ENCODE measurements at regions not wholly inside any gene's neighbourhood (a gene's known extent, or its start where the extent isn't known, plus 50 kb on each side); places are given as distances from the start of the nearest gene placed in this dataset.

DNA sequence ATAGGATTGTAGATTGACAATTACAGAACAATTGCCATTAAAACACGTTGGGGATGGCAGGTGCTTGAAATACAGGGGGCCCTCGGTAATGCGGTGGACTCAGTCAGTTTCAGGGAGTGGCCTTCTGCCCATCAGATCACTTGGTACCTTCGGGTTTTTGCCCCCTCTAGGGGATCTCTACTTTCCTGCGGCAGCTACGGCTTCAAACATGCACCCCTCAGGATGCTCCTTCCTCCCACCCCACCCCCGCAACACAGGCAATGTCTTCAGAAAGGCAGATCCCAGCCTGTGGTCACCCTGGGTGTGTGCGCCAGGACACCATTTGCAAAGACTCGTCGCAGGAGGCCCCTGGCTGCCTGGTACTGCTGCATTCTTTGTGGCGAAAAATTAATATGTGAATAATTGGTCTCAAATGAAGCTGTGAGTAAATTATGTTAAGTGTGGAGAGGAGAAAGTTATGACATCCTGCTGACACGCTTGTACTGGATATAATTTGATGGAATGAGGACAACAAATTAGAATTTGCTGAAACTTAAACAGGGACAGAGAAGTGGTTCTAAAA, 431.0 kb upstream of the MKI67 start (continued):
- TF ChIP-seq, protein P1, sequence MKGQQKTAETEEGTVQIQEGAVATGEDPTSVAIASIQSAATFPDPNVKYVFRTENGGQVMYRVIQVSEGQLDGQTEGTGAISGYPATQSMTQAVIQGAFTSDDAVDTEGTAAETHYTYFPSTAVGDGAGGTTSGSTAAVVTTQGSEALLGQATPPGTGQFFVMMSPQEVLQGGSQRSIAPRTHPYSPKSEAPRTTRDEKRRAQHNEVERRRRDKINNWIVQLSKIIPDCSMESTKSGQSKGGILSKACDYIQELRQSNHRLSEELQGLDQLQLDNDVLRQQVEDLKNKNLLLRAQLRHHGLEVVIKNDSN (IDR thresholded peaks at IDR 0.05; ENCODE audit: borderline replicate concordance, low read depth), result no peak
- TF ChIP-seq MEF2A (IDR thresholded peaks at IDR 0.05; ENCODE audit: borderline replicate concordance, low read depth), result no peak
- TF ChIP-seq FOXM1 (IDR thresholded peaks at IDR 0.05; ENCODE audit: low read depth), result no peak

DNA sequence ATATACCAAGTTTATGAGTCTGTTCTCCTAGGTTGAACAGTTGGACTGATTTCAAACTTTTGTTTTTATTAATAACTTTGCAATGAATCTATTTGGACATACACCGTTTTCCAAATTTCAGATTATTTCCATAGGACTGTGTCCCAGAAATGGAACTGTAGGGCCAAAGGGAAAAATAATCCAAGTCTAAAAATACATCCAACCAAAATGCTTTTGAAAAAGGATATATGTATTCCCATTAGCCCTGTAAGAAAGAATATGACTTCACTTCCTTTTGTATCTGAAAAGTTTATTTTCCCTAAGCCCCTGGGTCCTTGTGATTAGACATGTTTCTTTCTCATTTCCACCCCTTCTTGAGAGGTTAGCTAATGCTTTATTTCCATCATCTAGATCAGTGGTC, 434.2 kb upstream of the MKI67 start:
- WGBS (ENCODE audit: low lambda C conversion rate), result 15% methylated on average over 1 of the region's 1 CpG
- Histone ChIP-seq H3K27me3 (ENCODE audit: insufficient read depth) (no peaks in the 10 kb centered on the region), H4K20me1 (ENCODE audit: insufficient read depth) (no peaks in the 10 kb centered on the region), H3K4me2 (no peak overlapping the region), H3K4me1 (ENCODE audit: control insufficient read depth in 1 of 2, insufficient read depth in 2 of 2, low read depth in 1 of 2, low read length in 1 of 2) (no peaks in the 10 kb centered on the region), H3K9ac (no peak overlapping the region), H3K9me3 (peaks cover 3% of the 10 kb centered on the region; the same call in 1 of the 2 replicates), H3K4me3 (ENCODE audit: low read depth in 2 of 2, low read length in 1 of 2) (no peak overlapping the region), H3F3A (replicated peaks; ENCODE audit: insufficient read depth) (no peaks in the 10 kb centered on the region), H3K27ac (ENCODE audit: low read depth in 2 of 2, low read length in 1 of 2) (no peak overlapping the region), H3K9me2 (no peaks in the 10 kb centered on the region), H3K36me3 (replicated peaks in 1 of 2; ENCODE audit: control insufficient read depth in 1 of 2, insufficient read depth in 2 of 2, low read length in 1 of 2) (no peaks in the 10 kb centered on the region), H3K79me2 (ENCODE audit: insufficient read depth) (no peaks in the 10 kb centered on the region), H2AFZ (ENCODE audit: low read depth) (no peak overlapping the region)
- CTCF ChIA-PET, result no interaction called here
- DNase-seq, result no peak
- TF ChIP-seq POLR2AphosphoS5 (IDR thresholded peaks at IDR 0.05; ENCODE audit: low read depth, low read length) (no peak), MEF2A (IDR thresholded peaks at IDR 0.05; ENCODE audit: borderline replicate concordance, low read depth) (no peak)
- TF ChIP-seq, protein P1 (IDR thresholded peaks at IDR 0.05; ENCODE audit: borderline replicate concordance, low read depth), result no peak
- POLR2A ChIA-PET, result no interaction called here

DNA sequence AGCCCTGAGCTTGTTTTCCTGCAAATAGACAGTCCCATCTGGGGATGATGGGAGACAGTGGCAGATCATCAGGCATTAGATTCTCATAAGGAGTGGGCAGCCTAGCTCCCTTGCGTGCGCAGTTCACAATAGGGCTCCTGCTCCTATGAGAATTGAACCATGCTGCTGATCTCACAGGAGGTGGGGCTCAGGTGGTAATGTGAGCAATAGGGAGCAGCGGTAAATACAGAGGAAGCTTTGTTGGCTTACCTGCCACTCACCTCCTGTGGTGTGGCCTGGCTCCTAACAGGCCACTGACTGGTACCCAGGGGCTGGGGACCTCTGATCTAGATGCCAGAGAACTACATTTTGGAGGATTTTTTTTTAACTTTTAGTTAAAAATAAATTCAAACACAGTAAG, 434.8 kb upstream of the MKI67 start:
- POLR2A ChIA-PET, result no interaction called here

More for the DNA sequence above, 434.8 kb upstream of the MKI67 start:
- no peak for TF ChIP-seq NRF1 (IDR thresholded peaks at IDR 0.05; ENCODE audit: low read depth, low read length)
- TF ChIP-seq FOSL2 (IDR thresholded peaks at IDR 0.05; ENCODE audit: borderline replicate concordance, low read depth), result no peak
- TF ChIP-seq, protein P1 (IDR thresholded peaks at IDR 0.05; ENCODE audit: borderline replicate concordance, low read depth), result no peak
- TF ChIP-seq RFX5 (IDR thresholded peaks at IDR 0.05; ENCODE audit: low read length), result no peak
- TF ChIP-seq GABPA (IDR thresholded peaks at IDR 0.05; ENCODE audit: low read depth), result no peak
- TF ChIP-seq FOXJ3 (CRISPR knock-in tag; IDR thresholded peaks at IDR 0.05), result no peak
- TF ChIP-seq RAD21 (IDR thresholded peaks at IDR 0.05; ENCODE audit: low read length), result no peak
- no peak for TF ChIP-seq MXI1 (IDR thresholded peaks at IDR 0.05; ENCODE audit: low read depth, low read length)
- no peak for TF ChIP-seq MEF2A (IDR thresholded peaks at IDR 0.05; ENCODE audit: borderline replicate concordance, low read depth)
- no peak for TF ChIP-seq SMC3 (IDR thresholded peaks at IDR 0.05; ENCODE audit: low read depth, low read length)
- no peak for TF ChIP-seq NFIC (IDR thresholded peaks at IDR 0.05; ENCODE audit: borderline replicate concordance)
- TF ChIP-seq, protein P2, sequence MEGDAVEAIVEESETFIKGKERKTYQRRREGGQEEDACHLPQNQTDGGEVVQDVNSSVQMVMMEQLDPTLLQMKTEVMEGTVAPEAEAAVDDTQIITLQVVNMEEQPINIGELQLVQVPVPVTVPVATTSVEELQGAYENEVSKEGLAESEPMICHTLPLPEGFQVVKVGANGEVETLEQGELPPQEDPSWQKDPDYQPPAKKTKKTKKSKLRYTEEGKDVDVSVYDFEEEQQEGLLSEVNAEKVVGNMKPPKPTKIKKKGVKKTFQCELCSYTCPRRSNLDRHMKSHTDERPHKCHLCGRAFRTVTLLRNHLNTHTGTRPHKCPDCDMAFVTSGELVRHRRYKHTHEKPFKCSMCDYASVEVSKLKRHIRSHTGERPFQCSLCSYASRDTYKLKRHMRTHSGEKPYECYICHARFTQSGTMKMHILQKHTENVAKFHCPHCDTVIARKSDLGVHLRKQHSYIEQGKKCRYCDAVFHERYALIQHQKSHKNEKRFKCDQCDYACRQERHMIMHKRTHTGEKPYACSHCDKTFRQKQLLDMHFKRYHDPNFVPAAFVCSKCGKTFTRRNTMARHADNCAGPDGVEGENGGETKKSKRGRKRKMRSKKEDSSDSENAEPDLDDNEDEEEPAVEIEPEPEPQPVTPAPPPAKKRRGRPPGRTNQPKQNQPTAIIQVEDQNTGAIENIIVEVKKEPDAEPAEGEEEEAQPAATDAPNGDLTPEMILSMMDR (IDR thresholded peaks at IDR 0.05), result no peak
- TF ChIP-seq, protein P3, sequence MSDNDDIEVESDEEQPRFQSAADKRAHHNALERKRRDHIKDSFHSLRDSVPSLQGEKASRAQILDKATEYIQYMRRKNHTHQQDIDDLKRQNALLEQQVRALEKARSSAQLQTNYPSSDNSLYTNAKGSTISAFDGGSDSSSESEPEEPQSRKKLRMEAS (IDR thresholded peaks at IDR 0.05; ENCODE audit: low read depth), result no peak
- no peak for TF ChIP-seq TCF12 (IDR thresholded peaks at IDR 0.05)
- no peak for TF ChIP-seq JUND (IDR thresholded peaks at IDR 0.05)
- Histone ChIP-seq H3K9me3 (peaks cover 3% of the 10 kb centered on the region; the same call in 1 of the 2 replicates), H4K20me1 (ENCODE audit: insufficient read depth) (no peaks in the 10 kb centered on the region), H3K4me3 (ENCODE audit: low read depth in 2 of 2, low read length in 1 of 2) (no peak overlapping the region), H3K4me2 (no peak overlapping the region), H3K9me2 (no peaks in the 10 kb centered on the region), H3K36me3 (replicated peaks in 1 of 2; ENCODE audit: control insufficient read depth in 1 of 2, insufficient read depth in 2 of 2, low read length in 1 of 2) (no peaks in the 10 kb centered on the region), H3K4me1 (ENCODE audit: control insufficient read depth in 1 of 2, insufficient read depth in 2 of 2, low read depth in 1 of 2, low read length in 1 of 2) (no peaks in the 10 kb centered on the region), H2AFZ (ENCODE audit: low read depth) (no peak overlapping the region), H3K9ac (no peak overlapping the region), H3K27ac (ENCODE audit: low read depth in 2 of 2, low read length in 1 of 2) (no peak overlapping the region), H3F3A (replicated peaks; ENCODE audit: insufficient read depth) (no peaks in the 10 kb centered on the region), H3K27me3 (ENCODE audit: insufficient read depth) (no peaks in the 10 kb centered on the region), H3K79me2 (ENCODE audit: insufficient read depth) (no peaks in the 10 kb centered on the region)
- CTCF ChIA-PET, result no interaction called here
- no peak for DNase-seq
- WGBS (ENCODE audit: low lambda C conversion rate), result 43% methylated on average over 3 of the region's 3 CpGs
